GM21619 (cell line): ENCODE measurements at regions not wholly inside any gene's neighbourhood (a gene's known extent, or its start where the extent isn't known, plus 50 kb on each side); places are given as distances from the start of the nearest gene placed in this dataset.
A peak's percentile ranks its signal among the peaks of the same experiment; 100 is the strongest.
"Not testable (repeated sequence)": the region's sequence is repeated elsewhere in the genome, so short reads cannot be mapped to it uniquely, and the experiment has no call there.

ENCODE experiments used
- ATAC-seq: cut with Tn5 transposase; IDR thresholded peaks from one replicate; pipeline ENCODE4 v1.9.1; 2021; ENCODE audit not compliant: unreplicated experiment

DNA sequence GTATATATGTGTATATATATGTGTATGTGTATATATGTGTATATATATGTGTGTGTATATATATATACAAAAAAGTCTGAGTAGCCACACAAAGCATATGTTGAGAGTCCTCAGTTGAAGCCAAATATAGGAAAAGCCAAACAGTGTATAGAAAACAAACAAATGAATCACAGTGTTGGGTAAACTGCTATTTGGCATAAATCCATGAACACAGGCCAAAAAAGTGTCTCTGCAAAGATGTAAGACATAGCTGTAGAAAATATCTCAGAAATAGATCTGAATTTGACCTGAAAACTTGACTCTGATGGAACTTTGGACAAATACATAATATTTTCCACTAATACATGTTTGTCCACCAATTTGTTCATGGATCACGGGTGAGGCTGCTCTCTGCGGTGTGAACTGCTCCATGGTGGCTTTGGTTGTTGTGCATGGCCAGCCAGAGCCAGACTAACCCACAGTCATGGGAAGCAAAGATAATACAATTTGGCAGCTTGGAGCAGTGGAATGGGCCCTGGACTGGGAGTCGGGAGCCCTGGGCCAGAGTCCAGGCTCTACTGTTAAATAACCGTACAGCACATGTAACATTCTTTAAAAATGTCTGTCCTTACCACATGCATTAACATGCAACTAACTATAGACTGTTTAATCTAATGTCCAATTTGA is 76.9 kb upstream of the EED start:
- ATAC-seq, result no peak

DNA sequence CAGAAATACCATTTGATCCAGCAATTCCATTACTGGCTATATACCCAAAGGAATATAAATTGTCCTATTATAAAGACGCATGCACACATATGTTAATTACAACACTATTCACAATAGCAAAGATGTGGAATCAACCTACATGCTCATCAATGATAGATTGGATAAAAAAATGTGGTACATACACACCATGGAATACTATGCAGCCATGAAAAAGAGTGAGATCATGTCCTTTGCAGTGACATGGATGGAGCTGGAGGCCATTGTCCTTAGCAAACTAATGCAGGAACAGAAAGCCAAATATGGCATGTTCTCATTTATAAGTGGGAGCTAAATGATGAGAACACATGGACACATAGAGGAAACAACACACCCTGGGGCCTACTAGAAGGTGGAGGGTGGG is 78.3 kb upstream of the EED start:
- ATAC-seq, result not testable (repeated sequence)

DNA sequence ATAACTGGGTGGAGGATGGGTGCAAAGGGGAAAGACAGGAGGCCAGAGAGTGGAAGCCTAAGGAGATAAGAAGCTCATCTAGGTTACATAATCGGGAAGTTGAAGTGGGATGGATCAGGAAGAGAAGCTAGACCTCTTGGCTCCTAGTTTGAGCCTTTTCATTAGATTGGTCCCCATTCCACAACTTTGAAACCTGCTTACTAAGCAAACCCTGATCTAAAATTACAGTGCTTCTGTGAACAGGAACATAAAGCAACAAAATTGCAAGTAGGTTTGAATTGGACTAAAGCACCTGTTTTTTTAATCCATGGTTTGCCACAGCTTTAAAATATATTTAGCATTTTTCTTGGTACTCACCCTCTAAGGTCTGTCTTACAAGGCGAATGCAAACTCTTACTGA is 80.4 kb upstream of the EED start:
- ATAC-seq, result no peak

DNA sequence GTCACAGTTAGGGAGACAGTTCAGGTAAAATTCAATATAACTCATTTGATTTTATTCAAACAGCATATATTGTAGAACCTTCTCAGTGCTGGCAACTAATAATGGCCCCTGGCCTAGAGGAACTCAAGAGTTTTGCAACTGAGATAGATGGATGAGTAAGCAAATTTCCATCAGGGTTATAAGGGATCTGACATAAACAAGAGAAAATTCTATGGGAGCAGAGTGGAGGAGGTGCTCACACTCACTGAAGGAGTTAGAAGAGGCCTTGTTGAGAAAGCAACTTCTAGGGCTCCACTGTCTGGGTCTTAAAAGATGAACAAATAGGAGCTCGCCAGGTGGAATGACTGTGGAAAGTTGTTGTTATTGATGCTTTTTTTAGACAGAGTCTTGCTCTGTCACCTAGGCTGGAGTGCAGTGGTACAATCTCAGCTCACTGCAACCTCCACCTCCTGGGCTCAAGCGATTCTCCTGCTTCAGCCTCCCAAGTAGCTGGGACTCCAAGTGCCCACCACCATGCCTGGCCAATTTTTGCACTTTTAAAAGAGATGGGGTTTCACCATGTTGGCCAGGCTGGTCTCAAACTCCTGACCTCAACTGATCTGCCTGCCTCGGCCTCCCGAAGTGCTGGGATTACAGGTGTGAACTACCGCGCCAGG is 81.2 kb upstream of the EED start:
- ATAC-seq, result not testable (repeated sequence)

DNA sequence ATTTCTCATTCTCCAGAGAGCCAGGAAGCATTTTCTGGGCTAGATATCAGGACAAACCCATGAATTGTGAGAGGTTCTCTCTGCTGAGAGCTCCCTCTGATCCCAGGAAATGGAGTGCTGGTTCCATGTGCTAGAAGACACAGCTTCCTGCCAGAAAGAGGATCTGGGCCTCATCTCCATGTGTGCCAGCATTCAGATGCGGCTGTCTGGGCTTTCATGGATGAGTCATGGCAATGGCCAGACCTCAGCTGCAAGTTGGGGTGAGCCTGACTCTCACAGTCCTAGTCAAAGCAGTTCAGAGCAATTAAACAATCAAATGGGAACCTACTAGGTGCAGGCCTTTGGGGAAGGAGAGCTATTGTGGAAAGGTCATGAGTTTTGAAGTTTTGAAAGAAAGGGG is 82.3 kb upstream of the EED start:
- ATAC-seq, result no peak

DNA sequence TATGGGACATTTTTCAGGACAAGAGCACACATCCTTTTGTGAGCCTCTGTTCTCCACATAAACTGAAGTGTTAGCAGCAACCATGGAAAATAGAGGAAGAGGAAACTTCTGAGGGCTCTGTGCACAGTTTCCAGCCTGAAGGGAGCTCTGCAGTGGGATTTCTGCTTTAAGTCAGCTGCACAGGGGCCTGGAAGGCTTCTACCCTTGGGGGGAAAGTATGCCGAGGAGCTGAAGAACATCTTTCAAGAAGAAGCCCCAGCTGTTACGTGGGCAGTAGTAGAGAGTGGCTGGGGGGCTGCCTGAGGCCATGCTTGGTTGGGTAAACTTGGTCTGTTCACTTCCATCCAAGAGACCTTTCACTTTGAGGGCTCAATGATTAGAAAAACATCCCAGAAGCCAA is 82.7 kb upstream of the EED start:
- ATAC-seq, result no peak

DNA sequence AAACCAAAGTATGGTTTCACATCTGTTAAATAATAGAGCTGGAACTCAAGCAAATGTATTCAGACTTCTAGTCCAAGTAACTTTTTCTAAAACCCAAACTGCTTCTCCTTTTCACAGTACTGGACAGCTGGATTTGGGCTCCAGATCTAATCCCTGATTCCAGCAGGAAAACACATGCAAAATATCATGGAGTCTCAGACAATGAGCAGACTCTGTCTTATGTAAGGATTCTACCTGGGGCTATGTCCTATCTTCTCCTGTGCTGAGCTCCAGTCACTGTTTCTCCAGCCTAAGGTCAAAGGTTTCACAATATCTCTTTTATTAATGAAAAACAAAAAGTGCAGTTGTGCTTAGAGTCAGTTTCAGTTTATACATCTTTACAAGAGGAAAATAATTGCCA is 83.2 kb upstream of the EED start:
- ATAC-seq, result no peak

DNA sequence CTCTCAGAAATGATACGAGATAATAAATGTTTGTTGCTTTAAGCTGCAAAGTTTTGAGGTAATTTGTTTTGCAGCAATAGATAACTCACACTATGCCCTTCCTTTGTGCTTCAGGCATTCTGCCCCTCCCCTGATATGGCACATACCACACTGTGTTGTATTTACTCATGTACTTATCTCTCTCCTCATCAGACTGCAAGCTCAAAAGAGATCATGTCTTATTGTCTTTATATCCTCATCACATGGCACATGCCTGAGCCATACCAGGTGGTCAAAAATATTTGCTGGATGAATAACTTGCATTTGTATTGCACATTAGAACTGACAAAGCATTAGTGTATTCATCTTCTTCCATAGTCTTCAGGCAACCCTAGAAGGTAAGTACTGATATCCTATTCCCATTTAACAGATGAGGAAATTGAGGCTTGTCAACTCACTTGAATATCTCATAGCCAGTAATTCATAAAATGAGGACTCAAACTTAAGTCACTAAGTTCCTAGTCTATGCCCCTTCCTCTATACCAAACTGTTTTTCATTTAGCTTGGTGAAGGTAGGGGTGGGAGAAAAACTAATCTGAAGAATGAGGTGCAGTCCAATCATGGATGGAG is 83.9 kb upstream of the EED start:
- ATAC-seq, result no peak

DNA sequence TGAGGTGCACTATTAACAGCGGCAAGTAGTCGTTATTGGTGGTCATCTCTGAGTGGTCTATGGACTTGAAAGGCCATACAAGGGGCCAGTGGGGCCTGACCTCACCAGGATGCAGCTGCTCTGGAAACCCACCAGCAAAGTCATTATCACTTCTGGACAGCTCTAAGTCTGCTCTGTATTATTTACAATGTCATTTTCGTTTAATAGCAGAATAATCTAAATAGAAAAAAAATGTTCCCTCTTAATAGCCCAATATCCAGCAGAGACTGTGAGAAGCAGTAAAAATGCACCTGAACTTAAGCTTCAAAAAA is 85.0 kb upstream of the EED start:
- no peak for ATAC-seq

DNA sequence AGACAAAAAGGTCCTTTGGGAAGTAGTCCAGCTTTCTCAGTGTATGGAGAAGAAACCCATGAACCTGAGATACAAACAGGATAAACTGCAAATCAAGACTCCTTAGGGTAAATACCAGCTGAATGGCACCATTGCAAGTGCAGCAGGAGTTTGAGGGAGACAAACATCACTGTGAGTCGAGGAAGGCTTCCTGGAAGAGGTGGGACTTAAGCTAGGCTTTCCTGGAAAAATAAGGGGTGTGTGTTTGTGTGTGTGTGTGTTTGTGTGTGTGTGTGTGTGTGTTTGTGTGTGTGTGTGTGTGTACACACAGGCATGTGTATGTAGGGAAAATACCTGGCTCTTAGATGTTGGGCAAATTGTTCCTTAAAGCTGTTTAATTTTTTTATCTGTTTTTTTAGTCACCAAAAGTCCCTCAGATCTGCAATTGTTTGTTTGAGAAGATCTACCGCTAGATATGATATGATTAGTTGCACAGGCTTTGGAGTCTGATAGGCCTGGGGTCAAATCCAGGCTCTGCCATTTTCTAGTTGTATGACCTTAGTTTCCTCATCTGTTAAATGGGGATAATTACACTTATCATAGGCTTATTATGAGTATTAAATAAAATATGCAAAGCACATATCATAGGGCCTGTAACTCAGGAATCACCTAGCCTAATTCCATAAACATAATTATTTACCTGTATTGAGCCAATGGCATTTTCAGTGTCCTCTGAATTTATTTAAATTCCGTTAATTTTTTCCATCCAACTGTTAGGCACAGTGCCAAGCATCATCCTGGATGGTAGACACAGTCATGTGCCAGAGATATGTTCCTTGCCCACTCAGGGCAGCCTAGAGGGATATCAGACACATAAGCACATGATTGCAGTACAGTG is 85.6 kb upstream of the EED start:
- ATAC-seq, result no peak

DNA sequence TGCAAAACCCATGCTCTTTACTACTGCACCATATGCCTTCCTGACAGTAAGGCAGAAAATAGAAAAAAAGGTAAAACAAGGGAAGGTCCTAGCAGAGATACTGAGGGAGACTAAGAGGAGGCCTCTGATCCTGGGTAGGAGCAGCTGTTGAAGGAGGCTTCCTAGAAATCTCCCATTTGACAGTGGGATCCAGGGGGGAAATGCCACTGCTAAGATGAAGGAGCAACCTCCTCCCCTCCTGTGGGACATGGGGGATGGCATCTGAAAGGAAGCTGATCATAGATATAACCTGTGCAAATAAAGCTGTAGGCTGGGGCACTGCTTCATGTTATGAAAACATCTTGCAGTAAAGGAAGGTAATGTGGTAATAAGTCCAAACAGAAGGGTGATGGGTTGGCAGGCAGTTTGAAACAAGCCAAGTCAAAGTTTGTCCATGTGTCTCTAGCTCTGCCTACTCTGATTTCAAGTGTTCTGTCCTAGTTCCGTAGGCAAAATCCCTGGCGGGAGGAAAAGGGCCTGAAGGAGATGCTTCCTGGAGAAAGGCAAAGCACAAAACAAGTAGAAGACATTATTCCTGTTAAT is 86.7 kb upstream of the EED start:
- no peak for ATAC-seq

DNA sequence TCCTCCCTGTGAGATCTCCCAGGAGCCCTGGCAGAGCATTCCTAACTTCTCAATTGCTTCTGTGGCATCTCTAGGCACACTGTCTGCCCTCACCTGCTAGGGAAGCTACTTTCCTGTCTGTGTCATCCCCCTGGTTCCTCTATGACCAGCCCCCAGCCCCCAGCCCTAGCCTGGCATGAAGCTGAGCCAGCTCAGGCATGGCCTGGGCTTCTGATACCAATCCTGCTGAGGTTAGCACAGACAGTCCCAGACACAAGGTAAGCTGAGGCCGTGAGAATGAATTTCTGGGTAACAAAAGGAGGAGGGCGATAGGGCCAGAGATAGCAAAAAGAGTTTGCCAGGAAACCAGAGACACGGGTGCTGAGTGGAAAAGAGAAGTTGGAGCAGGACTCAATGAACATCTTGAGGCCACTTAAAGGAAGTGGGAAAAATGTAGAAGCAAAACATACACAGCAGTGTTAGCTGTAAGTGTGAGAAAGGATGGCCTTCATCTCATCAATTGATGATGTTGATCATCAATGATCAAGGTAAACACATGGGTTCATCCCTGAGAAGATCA is 87.6 kb upstream of the PICALM start:
- no peak for ATAC-seq

DNA sequence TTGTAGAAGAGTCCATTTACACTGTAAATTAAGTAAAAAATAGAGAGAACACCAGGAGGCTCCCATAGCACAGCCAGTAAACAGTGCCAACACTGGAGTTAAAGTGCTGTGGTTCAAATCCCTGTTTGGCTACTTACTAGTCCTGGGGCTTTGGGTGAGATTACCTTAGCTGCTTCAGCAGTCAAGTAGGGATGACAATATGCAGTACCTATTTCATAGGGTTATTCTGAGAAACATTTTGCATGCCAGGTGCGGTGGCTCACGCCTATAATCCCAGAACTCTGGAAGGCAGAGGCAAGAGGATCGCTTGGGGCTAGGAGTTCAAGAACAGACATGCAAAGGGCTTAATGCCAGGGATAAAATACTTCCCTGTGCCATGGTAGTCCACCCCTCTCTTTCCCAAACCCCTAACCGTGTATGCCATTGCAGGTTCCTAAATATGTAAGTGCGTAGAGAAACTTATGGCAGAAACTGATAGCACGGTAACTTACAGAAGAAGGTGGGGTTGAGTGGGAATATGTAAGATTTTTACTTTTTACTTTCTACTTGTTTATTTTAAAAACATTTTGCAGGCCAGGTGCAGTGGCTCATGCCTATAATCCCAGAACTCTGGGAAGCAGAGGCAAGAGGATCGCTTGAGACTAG is 86.4 kb upstream of the PICALM start:
- no peak for ATAC-seq

DNA sequence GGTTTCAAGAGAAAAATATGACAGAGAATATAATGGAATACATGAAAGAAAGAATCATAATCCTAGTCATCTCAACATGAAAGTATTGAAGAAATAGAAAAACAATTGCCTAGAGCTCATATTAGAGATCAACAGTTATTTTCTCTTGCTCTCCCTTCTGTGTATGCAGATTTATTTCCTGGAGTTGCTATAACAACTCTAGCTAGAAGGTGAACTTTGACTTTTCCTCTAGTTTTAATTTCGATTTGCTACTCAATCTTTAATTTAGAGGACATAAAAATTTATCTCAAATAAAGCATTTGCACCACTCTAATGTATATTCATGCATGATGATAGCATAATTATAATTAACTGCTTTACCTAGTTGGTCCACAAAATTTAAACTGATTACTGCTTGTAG is 84.6 kb upstream of the PICALM start:
- no peak for ATAC-seq

DNA sequence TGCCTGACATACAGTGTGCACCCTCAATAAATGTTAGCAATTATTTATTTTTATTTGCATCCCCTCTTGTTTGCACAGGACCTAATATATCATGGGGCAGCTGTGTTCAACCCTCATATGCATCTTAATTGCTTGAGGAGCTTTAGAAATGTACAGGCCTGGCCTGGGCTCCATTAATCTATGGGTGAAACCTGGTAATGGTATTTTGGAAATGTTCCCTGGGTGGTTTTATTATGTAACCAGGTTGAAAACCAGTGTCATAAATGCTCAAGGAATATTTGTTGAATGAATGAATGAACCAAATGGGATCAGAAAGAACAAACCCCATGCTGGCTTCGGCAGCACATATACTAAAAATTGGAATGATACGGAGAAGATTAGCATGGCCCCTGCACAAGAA is 84.0 kb upstream of the PICALM start:
- no peak for ATAC-seq

DNA sequence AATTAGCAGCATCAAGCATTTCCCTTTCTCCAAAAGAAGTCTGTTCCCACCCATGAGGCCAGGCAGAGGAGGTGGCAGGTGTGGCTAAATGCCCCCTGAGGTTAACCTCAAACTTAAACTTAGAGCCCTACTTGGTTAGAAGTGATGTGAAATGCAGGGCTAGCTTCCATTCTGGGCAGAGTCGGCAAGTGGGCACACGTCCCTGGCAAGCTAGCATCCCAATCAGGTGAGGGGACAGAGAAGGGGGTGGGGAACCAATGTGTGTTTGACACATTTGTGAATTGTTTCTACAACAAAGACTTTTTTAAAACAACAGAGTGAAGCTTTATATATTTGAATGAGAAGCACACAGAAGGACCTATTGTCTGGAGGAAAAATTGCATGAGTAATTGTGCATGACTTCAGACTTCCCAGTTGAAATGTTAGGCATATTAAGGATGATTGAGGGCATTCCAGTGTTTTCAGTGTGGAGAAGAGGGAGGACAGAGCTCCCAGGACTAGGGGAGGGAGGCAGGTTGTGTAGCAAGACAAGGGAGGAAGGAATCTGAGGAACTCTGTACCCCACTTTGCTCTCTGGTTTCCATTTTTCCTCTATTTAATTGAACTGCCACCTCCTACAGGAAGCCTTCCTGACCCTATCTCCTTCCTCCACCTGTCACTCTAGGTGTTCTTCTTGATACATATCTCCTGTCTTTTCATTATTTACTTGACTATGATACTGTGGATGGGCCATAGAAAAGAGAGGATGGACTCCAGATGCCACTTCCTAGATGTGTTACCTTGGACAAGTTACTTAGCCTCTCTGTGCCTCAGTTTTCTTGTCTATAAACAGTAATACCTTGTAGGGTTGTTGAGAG is 83.3 kb upstream of the PICALM start:
- peak; percentile 21 for ATAC-seq

DNA sequence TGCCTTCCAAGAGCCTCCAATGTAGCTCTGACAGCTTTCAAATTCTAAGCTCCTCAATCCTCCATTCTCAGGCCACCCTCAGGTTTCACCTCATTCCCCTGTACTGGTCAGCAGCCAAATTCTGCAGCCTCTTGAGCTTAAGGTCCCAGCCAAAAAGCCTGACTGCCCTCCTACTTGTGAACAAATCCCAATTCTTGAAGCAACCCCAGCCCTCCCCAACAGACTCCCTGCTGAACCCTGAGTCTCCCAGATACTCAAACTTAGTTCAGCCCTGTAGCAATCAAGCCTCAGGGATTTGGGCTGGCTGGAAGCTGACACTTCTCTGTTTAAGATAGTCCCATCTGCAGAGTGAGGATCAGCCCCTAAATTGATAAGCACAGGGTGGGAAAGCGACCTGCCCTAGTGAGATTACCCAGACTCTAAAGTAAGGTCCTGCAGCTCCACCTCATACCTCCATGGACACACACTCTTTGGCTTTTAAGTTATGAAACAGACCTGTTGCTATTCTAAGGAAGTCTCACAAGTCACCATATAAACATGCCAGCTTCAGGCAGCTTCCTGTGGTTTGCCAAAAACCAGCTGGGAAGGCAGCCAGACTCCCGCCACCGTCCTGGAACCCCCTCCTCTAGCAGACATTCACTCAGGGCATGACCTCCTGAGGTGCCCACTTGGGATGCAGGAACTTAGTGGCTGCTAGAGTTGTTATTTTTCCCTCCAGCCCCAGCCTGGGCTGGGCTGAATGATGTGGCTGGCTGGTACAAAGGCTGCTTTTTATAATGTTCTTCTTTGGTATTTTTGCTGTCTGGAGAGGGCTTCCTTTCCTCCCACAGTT is 82.5 kb upstream of the PICALM start:
- ATAC-seq, result peak; percentile 50

DNA sequence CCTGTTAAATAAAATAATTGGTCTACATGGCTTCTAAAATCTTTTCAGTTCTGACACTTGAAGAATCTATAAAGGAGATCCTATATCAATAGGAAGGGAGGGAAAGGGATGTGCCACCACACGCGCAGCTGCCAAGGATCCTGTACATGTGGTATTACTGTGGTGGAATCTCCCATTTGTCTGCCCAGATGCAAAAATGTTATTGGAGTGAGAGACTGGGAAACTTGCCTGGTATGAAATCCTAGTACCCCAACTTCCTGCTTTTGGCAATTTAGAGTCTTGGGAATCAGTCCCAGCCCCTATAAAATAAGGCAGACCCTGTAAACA is 81.9 kb upstream of the PICALM start:
- ATAC-seq, result peak; percentile 5

DNA sequence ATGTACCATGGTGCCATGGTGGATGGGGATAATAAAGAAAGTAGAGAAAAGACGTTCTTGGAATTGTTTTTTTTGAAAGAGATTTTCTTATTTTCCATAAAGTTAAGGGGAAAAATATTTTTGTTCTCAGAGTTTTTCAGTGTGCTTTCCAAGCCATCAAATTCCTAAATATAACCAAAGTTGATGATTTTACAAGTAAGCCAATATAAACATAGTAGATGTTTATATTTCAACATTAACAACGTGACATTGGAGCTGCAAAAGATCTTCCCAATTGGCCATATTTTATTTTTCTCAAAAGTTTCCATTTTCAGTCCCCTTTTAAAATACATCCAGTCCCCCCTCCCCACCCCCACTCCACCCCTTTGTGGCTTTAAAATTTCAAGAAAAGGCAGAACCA is 80.9 kb upstream of the PICALM start:
- ATAC-seq, result no peak
